Activated CD4-positive, alpha-beta T cell treated with anti-CD3 and anti-CD28 coated beads, Interleukin-2, Interleukin-4, amounts not matched to agents 100 ng/mL and 50 ng/mL, durations not matched to agents 16 hours and 8 hours (primary cell): ENCODE measurements at regions not wholly inside any gene's neighbourhood (a gene's known extent, or its start where the extent isn't known, plus 50 kb on each side); places are given as distances from the start of the nearest gene placed in this dataset.
A peak's percentile ranks its signal among the peaks of the same experiment; 100 is the strongest.
"Not testable (repeated sequence)": the region's sequence is repeated elsewhere in the genome, so short reads cannot be mapped to it uniquely, and the experiment has no call there.

Source experiments
- DNase-seq: peaks from one replicate; pipeline ENCODE4 v3.0.0-alpha.2; 2020; ENCODE audit warnings: low spot score

GRCh38 chr10:118465300-118465874 lies 123.3 kb upstream of the FAM204A start:
- no peak for DNase-seq

GRCh38 chr10:118463740-118464139 lies 121.6 kb upstream of the FAM204A start:
- no peak for DNase-seq

- no peak for DNase-seq
Measured at GRCh38 chr10:118462401-118462800, 120.3 kb upstream of the FAM204A start.

GRCh38 chr10:118459642-118460193 lies 117.6 kb upstream of the FAM204A start:
- peak; percentile 61 for DNase-seq

- no peak for DNase-seq
Measured at GRCh38 chr10:118458957-118459641, 117.0 kb upstream of the FAM204A start.

- no peak for DNase-seq
Measured at GRCh38 chr10:118457824-118458428, 115.8 kb upstream of the FAM204A start.

- no peak for DNase-seq
Measured at GRCh38 chr10:118455181-118455695, 113.1 kb upstream of the FAM204A start.

GRCh38 chr10:118454211-118454610 lies 112.1 kb upstream of the FAM204A start:
- no peak for DNase-seq

GRCh38 chr10:118452098-118452497 lies 110.0 kb upstream of the FAM204A start:
- DNase-seq: no peak

GRCh38 chr10:118449521-118449920 lies 107.4 kb upstream of the FAM204A start:
- no peak for DNase-seq

GRCh38 chr10:118448744-118449143 lies 106.6 kb upstream of the FAM204A start:
- no peak for DNase-seq

GRCh38 chr10:118447478-118448270 lies 105.5 kb upstream of the FAM204A start:
- DNase-seq: no peak

- no peak for DNase-seq
Measured at GRCh38 chr10:118445535-118445934, 103.4 kb upstream of the FAM204A start.

GRCh38 chr10:118444069-118444468 lies 101.9 kb upstream of the FAM204A start:
- no peak for DNase-seq

GRCh38 chr10:118442032-118442431 lies 99.9 kb upstream of the FAM204A start:
- no peak for DNase-seq

GRCh38 chr10:118439824-118440223 lies 97.7 kb upstream of the FAM204A start:
- DNase-seq: no peak

GRCh38 chr10:118436742-118437141 lies 94.6 kb upstream of the FAM204A start:
- no peak for DNase-seq

GRCh38 chr10:118430190-118430589 lies 88.1 kb upstream of the FAM204A start:
- DNase-seq: no peak

GRCh38 chr10:118423800-118424442 lies 81.8 kb upstream of the FAM204A start:
- DNase-seq: peak; percentile 72

- no peak for DNase-seq
Measured at GRCh38 chr10:118422241-118422640, 80.1 kb upstream of the FAM204A start.

GRCh38 chr10:118420049-118420448 lies 77.9 kb upstream of the FAM204A start:
- not testable (repeated sequence) for DNase-seq

- no peak for DNase-seq
Measured at GRCh38 chr10:118412932-118413331, 70.8 kb upstream of the FAM204A start.
